Prostate gland (tissue), 2 donors: ENCODE measurements at regions not wholly inside any gene's neighbourhood (a gene's known extent, or its start where the extent isn't known, plus 50 kb on each side); places are given as distances from the start of the nearest gene placed in this dataset.

Experiments
- DNase-seq: peaks from one replicate; pipeline ENCODE4 v3.0.0-alpha.2; 2019; ENCODE audit warnings: low spot score
- H3K27ac ChIP-seq, 2 donors: fragments of 200-600 bp; sonication (generic); 2 replicates each; pipeline ENCODE4 v1.5.1; 2017 to 2019
- H3K27me3 ChIP-seq: fragments of 200-600 bp; sonication (generic); replicated peaks from 2 replicates; pipeline ENCODE4 v1.5.1; 2019; ENCODE audit not compliant: insufficient read depth
- H3K36me3 ChIP-seq, 2 donors: fragments of 200-600 bp; sonication (generic); 1 replicate in 1 of 2; 2 replicates in 1 of 2; pipeline versions ENCODE4 v1.5.1 to v1.8.1; 2017 to 2019
- H3K4me1 ChIP-seq: fragments of 200-600 bp; sonication (generic); replicated peaks from 2 replicates; pipeline ENCODE4 v1.5.1; 2019
- H3K4me3 ChIP-seq, 2 donors: fragments of 200-600 bp; sonication (generic); 2 replicates each; pipeline ENCODE4 v1.5.1; 2017 to 2019
- H3K9me3 ChIP-seq: fragments of 200-600 bp; sonication (generic); 2 replicates; pipeline ENCODE4 v1.5.1; 2017
- CTCF ChIP-seq, 4 experiments: fragments of 200-600 bp in 2 of 4; fragments of 450-650 bp in 2 of 4; sonication (generic) in 2 of 4; IDR thresholded peaks; 1 replicate in 3 of 4; 2 replicates in 1 of 4; pipeline ENCODE4 v1.5.1; 2016 to 2019; ENCODE audit warnings: antibody characterized with exemption in 4 of 4, mild to moderate bottlenecking in 2 of 4, moderate library complexity in 2 of 4
- POLR2A ChIP-seq: fragments of 450-650 bp; IDR thresholded peaks from one replicate; pipeline ENCODE4 v1.6.1; 2016; ENCODE audit warnings: antibody characterized with exemption, mild to moderate bottlenecking
- POLR2AphosphoS5 ChIP-seq: sonication (generic); formaldehyde crosslinking; IDR thresholded peaks from one replicate; pipeline ENCODE4 v1.6.1; 2017; ENCODE audit warnings: antibody characterized with exemption
- WGBS: methylation state at CpG from one replicate; pipeline ENCODE4 v1.1.5; 2018; 5-methylcytosine and 5-hydroxymethylcytosine counted together
- intact Hi-C: fragments of 100-400 bp; cut with DNase I; formaldehyde crosslinking; loops from one replicate; pipeline ENCODE4 v1.14.2; 2022

DNA sequence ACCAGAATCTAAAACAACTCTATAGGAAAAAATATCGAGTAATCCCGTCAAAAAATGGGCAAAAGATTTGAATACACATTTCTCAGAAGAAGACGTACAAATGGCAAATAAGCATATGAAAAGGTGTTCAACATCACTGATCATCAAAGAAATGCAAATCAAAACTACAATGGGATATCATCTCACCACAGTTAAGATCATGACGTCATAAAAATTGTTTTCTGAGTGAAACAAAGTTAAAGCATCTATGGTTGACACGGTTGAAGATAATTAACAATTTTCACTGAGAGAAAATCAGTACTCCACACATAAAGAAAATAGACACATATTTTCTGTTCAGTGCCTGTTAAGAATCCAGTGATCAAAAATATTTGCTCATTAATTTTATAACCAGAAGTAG lies 1010.8 kb upstream of the ADGRL3 start:
- Histone ChIP-seq H3K27me3 (no peaks in the 10 kb centered on the region), H3K27ac (no peak overlapping the region), H3K9me3 (no peaks in the 10 kb centered on the region), H3K4me3 (no peak overlapping the region), H3K36me3 (no peaks in the 10 kb centered on the region), H3K4me1 (no peaks in the 10 kb centered on the region)
- TF ChIP-seq CTCF (IDR thresholded peaks at IDR 0.05): no peak
- TF ChIP-seq POLR2AphosphoS5: no peak
- no peak for TF ChIP-seq POLR2A
- 90% methylated on average over 5 of the region's 5 CpGs for WGBS
- intact Hi-C loops: no loop called here
- DNase-seq: no peak

- no peaks in the 10 kb centered on the region for H3K4me1 ChIP-seq
- H3K36me3 ChIP-seq: no peaks in the 10 kb centered on the region
- no peak for TF ChIP-seq CTCF (IDR thresholded peaks at IDR 0.05)
- TF ChIP-seq POLR2A: no peak
- no peak for TF ChIP-seq POLR2AphosphoS5
- intact Hi-C loops: no loop called here
- WGBS: 93% methylated on average over 1 of the region's 1 CpG
- H3K9me3 ChIP-seq: no peaks in the 10 kb centered on the region
- no peak overlapping the region for H3K4me3 ChIP-seq
- DNase-seq: no peak
- H3K27ac ChIP-seq: no peak overlapping the region
- H3K27me3 ChIP-seq: no peaks in the 10 kb centered on the region
Measured at GRCh38 chr4:60194214-60194613, 1005.9 kb upstream of the ADGRL3 start.

GRCh38 chr4:60195256-60195655 lies 1004.9 kb upstream of the ADGRL3 start:
- intact Hi-C loops: no loop called here
- TF ChIP-seq POLR2AphosphoS5 (no peak), CTCF (IDR thresholded peaks at IDR 0.05) (no peak), POLR2A (no peak)
- no peaks in the 10 kb centered on the region for H3K27me3 ChIP-seq
- no peaks in the 10 kb centered on the region for H3K9me3 ChIP-seq
- WGBS: 12% methylated on average over 2 of the region's 2 CpGs
- no peak for DNase-seq
- no peaks in the 10 kb centered on the region for H3K36me3 ChIP-seq
- H3K4me1 ChIP-seq: no peaks in the 10 kb centered on the region
- H3K4me3 ChIP-seq: no peak overlapping the region
- H3K27ac ChIP-seq: no peak overlapping the region

DNA sequence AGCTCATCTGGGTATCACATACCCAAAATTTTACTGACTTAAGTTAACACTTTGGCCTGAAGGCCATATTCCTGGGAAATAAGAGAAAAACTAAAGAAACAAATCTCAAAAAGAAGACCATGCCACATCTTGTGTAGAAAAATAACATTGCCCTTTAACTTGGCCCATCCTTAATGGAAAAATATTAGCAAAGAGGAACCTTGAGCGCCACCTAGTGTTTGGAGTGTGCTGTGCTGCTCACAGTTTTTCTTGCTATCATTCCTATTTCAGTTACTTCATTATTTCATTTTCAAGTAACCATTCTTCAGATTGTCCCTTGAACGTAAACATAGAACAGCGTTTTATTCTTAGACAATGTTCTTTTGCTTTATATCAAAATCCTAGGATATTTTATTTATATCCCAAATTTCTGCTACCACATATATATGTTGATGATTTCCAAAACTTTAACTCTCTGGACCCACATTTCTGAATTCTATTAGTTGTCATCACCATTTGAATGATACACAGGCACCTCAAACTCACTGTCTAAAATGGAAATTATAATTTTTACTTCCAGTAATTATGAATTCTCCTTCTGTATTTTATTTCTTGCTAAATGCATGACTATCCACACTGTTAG lies 999.0 kb upstream of the ADGRL3 start:
- H3K4me3 ChIP-seq: no peak overlapping the region
- no peaks in the 10 kb centered on the region for H3K9me3 ChIP-seq
- WGBS: 22% methylated on average over 3 of the region's 3 CpGs
- no peak for DNase-seq
- H3K27ac ChIP-seq: no peak overlapping the region
- H3K27me3 ChIP-seq: no peaks in the 10 kb centered on the region
- no peak for TF ChIP-seq POLR2AphosphoS5
- peak in 3 of 4 experiments; percentile 42 to 72 (median 48) for TF ChIP-seq CTCF (IDR thresholded peaks at IDR 0.05)
- no peak for TF ChIP-seq POLR2A
- H3K36me3 ChIP-seq: no peaks in the 10 kb centered on the region
- H3K4me1 ChIP-seq: no peaks in the 10 kb centered on the region
- intact Hi-C loops: no loop called here

GRCh38 chr4:60209588-60209987 lies 990.5 kb upstream of the ADGRL3 start:
- H3K4me1 ChIP-seq: no peaks in the 10 kb centered on the region
- intact Hi-C loops: no loop called here

More at GRCh38 chr4:60209588-60209987, 990.5 kb upstream of the ADGRL3 start:
- Histone ChIP-seq H3K36me3 (no peaks in the 10 kb centered on the region), H3K9me3 (no peaks in the 10 kb centered on the region), H3K4me3 (no peak overlapping the region), H3K27ac (no peak overlapping the region), H3K27me3 (no peaks in the 10 kb centered on the region)
- TF ChIP-seq POLR2AphosphoS5: no peak
- TF ChIP-seq CTCF (IDR thresholded peaks at IDR 0.05): no peak
- TF ChIP-seq POLR2A: no peak
- no peak for DNase-seq
- 77% methylated on average over 1 of the region's 1 CpG for WGBS
